CD8-positive, alpha-beta memory T cell (primary cell): ENCODE measurements at regions not wholly inside any gene's neighbourhood (a gene's known extent, or its start where the extent isn't known, plus 50 kb on each side); places are given as distances from the start of the nearest gene placed in this dataset.

ENCODE experiments used
- CTCF ChIA-PET: fragments of 350-600 bp; sonication (Branson Sonifier 250); formaldehyde crosslinking; loops from one replicate; lab custom pipeline; 2021; ENCODE audit warnings: antibody characterized with exemption; lab: Charles Lee
- POLR2A ChIA-PET: fragments of 350-600 bp; sonication (Branson Sonifier 250); formaldehyde crosslinking; loops from one replicate; lab custom pipeline; 2021; ENCODE audit warnings: antibody characterized with exemption; lab: Charles Lee
- DNase-seq, 5 donors: peaks; one replicate each; pipeline versions ENCODE4 v3.0.0 to v3.0.0-alpha.2; 2020 to 2022; ENCODE audit warnings: mixed read lengths in 1 of 5
- H3K27ac ChIP-seq: one replicate; pipeline ENCODE4 v1.7.0; 2013; ENCODE audit warnings: low read depth, mild to moderate bottlenecking, low read length, moderate library complexity
- H3K27me3 ChIP-seq: 2 replicates; pipeline ENCODE4 v1.7.0; 2013; ENCODE audit warnings: low read length, mild to moderate bottlenecking; ENCODE audit not compliant: insufficient read depth, poor library complexity, severe bottlenecking
- H3K36me3 ChIP-seq: 2 replicates; pipeline ENCODE4 v1.7.0; 2013; ENCODE audit warnings: mild to moderate bottlenecking, low read length, moderate library complexity; ENCODE audit not compliant: insufficient read depth
- H3K4me1 ChIP-seq: 2 replicates; pipeline ENCODE4 v1.7.0; 2013; ENCODE audit warnings: mild to moderate bottlenecking, low read length, moderate library complexity; ENCODE audit not compliant: insufficient read depth
- H3K4me3 ChIP-seq: 2 replicates; pipeline ENCODE4 v1.7.0; 2013; ENCODE audit warnings: mild to moderate bottlenecking, low read length
- H3K9me3 ChIP-seq: 2 replicates; pipeline ENCODE4 v1.7.0; 2013; ENCODE audit warnings: mild to moderate bottlenecking, low read length
- H3K27ac Mint-ChIP-seq, 8 donors: one replicate each; pipeline ENCODE4 v1.8.0; 2020 to 2021; ENCODE audit warnings: mixed read lengths in 8 of 8, mild to moderate bottlenecking in 6 of 8, inconsistent platforms in 3 of 8, moderate library complexity in 3 of 8
- H3K27me3 Mint-ChIP-seq, 2 donors: one replicate each; pipeline ENCODE4 v1.8.0; 2020 to 2021; ENCODE audit warnings: mixed read lengths in 2 of 2, mild to moderate bottlenecking in 1 of 2, moderate library complexity in 1 of 2
- H3K36me3 Mint-ChIP-seq, 3 donors: one replicate each; pipeline ENCODE4 v1.8.0; 2020 to 2021; ENCODE audit warnings: mixed read lengths in 3 of 3, inconsistent platforms in 1 of 3, mild to moderate bottlenecking in 1 of 3
- H3K4me1 Mint-ChIP-seq, 3 donors: one replicate each; pipeline ENCODE4 v1.8.0; 2020 to 2021; ENCODE audit warnings: mixed read lengths in 3 of 3, inconsistent platforms in 1 of 3, mild to moderate bottlenecking in 1 of 3
- H3K4me3 Mint-ChIP-seq, 7 donors: one replicate each; pipeline ENCODE4 v1.8.0; 2020 to 2021; ENCODE audit warnings: mixed read lengths in 7 of 7, mild to moderate bottlenecking in 6 of 7, moderate library complexity in 4 of 7, inconsistent platforms in 2 of 7
- H3K9me3 Mint-ChIP-seq, 5 donors: one replicate each; pipeline ENCODE4 v1.8.0; 2020 to 2022; ENCODE audit warnings: mixed read lengths in 5 of 5, mild to moderate bottlenecking in 3 of 5, moderate library complexity in 2 of 5, inconsistent platforms in 1 of 5

DNA sequence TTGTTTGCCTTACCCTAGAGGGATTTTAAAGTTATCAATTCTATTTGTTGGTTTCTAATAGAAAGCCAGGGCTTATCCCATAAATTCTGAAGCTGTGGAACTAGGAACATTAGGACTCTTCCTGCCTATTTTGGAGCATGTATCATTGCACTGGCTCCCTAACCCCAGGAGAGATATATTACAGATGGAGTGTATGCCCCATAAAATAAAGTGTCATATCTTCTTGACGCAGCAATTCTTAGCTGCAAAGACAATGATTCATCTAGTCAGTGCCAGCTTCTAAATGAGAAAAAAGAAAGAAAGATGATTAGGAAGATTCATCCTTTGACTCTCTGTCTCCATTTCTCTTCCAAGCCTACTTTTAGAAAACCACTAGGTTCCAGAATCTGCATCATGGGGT is 74.8 kb upstream of the MAGI1 start:
- H3K36me3 Mint-ChIP-seq = no peaks in the 10 kb centered on the region
- H3K4me1 ChIP-seq = no peaks in the 10 kb centered on the region
- H3K9me3 Mint-ChIP-seq = peaks cover 0 to 5% (median 0%) of the 10 kb centered on the region in 5 donors
- no peak overlapping the region for H3K4me3 Mint-ChIP-seq
- H3K4me3 ChIP-seq = no peak overlapping the region
- H3K36me3 ChIP-seq = no peaks in the 10 kb centered on the region
- DNase-seq = no peak
- no peak overlapping the region for H3K27ac ChIP-seq
- no peaks in the 10 kb centered on the region for H3K9me3 ChIP-seq
- no peaks in the 10 kb centered on the region for H3K27me3 ChIP-seq
- no peaks in the 10 kb centered on the region for H3K4me1 Mint-ChIP-seq
- peaks cover 12 to 20% of the 10 kb centered on the region in 2 donors for H3K27me3 Mint-ChIP-seq
- ChIA-PET CTCF (no interaction called here), POLR2A (no interaction called here)
- H3K27ac Mint-ChIP-seq = no peak overlapping the region

DNA sequence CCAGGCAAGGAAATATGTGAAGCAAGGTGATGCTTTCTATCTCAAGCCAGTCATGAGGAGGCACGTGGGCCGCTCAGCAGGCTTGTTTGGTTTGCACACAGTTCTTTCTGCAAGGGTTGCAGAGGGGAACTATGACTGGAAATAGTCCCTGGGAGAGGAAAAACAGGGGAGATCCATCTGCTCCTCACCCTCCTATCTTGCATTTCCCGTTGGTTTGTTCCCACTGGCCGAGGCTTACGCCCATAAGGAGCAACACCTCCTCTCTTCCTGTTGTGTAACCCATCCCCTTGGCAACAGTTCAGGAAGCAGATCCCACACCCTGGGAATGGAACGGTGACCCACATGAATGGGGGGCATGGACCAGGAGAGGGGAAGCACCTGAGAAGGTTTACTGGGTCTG is 72.1 kb upstream of the MAGI1 start:
- DNase-seq = no peak
- Mint-ChIP-seq H3K9me3 (peaks cover 0 to 5% (median 0%) of the 10 kb centered on the region in 5 donors), H3K4me1 (no peaks in the 10 kb centered on the region), H3K27me3 (peaks cover 10 to 20% of the 10 kb centered on the region in 2 donors), H3K36me3 (no peaks in the 10 kb centered on the region), H3K27ac (no peak overlapping the region), H3K4me3 (no peak overlapping the region)
- CTCF ChIA-PET = no interaction called here
- Histone ChIP-seq H3K36me3 (no peaks in the 10 kb centered on the region), H3K4me3 (no peak overlapping the region), H3K9me3 (no peaks in the 10 kb centered on the region), H3K4me1 (no peaks in the 10 kb centered on the region), H3K27ac (no peak overlapping the region), H3K27me3 (no peaks in the 10 kb centered on the region)
- POLR2A ChIA-PET = no interaction called here

DNA sequence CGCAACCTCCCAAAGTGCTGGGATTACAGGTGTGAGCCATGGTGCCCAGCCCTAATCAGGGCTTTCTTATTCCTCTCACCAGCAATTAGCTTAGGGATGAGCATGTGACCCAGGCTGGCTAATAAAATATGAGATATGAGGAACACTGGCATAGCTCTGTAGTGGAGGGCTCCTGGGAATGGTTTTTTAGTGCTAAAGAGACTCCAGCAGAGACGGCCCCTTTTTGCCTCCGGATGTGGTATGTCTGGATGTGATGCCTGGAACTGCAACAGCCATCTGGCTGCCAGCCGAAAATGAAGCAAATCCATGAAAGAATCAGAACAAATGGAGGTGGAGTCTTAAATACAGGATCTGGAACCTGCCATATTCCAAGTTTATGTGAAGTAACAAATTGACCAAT is 69.1 kb upstream of the MAGI1 start:
- Histone ChIP-seq H3K27me3 (no peaks in the 10 kb centered on the region), H3K9me3 (no peaks in the 10 kb centered on the region), H3K36me3 (no peaks in the 10 kb centered on the region), H3K27ac (no peak overlapping the region), H3K4me3 (no peak overlapping the region), H3K4me1 (no peaks in the 10 kb centered on the region)
- Mint-ChIP-seq H3K27me3 (peaks cover 13 to 16% of the 10 kb centered on the region in 2 donors), H3K9me3 (peaks cover 0 to 5% (median 0%) of the 10 kb centered on the region in 5 donors), H3K4me1 (no peaks in the 10 kb centered on the region), H3K36me3 (no peaks in the 10 kb centered on the region), H3K27ac (no peak overlapping the region), H3K4me3 (no peak overlapping the region)
- CTCF ChIA-PET = no interaction called here
- POLR2A ChIA-PET = no interaction called here
- DNase-seq = no peak

GRCh38 chr3:66106788-66107187 is 68.1 kb upstream of the MAGI1 start:
- ChIA-PET POLR2A (no interaction called here), CTCF (no interaction called here)
- Histone ChIP-seq H3K27me3 (no peaks in the 10 kb centered on the region), H3K36me3 (no peaks in the 10 kb centered on the region), H3K9me3 (no peaks in the 10 kb centered on the region), H3K4me3 (no peak overlapping the region), H3K27ac (no peak overlapping the region), H3K4me1 (no peaks in the 10 kb centered on the region)
- no peaks in the 10 kb centered on the region for H3K4me1 Mint-ChIP-seq
- H3K27me3 Mint-ChIP-seq = peaks cover 13 to 15% of the 10 kb centered on the region in 2 donors
- no peak overlapping the region for H3K4me3 Mint-ChIP-seq
- no peak overlapping the region for H3K27ac Mint-ChIP-seq
- no peaks in the 10 kb centered on the region for H3K36me3 Mint-ChIP-seq
- peaks cover 0 to 4% (median 0%) of the 10 kb centered on the region in 5 donors for H3K9me3 Mint-ChIP-seq
- DNase-seq = no peak

DNA sequence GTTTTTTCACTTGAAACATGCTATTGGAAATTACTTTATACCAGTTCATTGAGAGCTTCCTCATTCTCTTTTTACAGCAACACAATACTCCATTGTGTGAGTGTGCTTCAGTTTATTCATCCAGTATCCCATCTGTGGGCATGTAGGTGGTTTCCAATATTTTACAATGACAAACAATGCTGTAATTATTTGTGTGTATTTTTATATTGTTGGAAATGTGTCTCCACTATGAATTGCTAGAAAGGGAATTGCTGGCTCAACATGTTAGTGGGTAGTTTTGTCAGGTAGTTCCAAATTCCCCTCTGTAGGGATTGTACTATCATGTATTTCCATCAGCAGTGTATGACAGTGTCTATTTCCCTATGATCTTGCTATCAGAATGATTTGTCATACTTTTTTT is 65.8 kb upstream of the MAGI1 start:
- Histone ChIP-seq H3K27ac (no peak overlapping the region), H3K9me3 (no peaks in the 10 kb centered on the region), H3K4me3 (no peak overlapping the region), H3K4me1 (no peaks in the 10 kb centered on the region), H3K27me3 (no peaks in the 10 kb centered on the region), H3K36me3 (no peaks in the 10 kb centered on the region)
- Mint-ChIP-seq H3K27me3 (peaks cover 0 to 11% of the 10 kb centered on the region in 2 donors), H3K4me1 (no peaks in the 10 kb centered on the region), H3K9me3 (peaks cover 0 to 2% (median 0%) of the 10 kb centered on the region in 5 donors), H3K27ac (no peak overlapping the region), H3K36me3 (no peaks in the 10 kb centered on the region), H3K4me3 (no peak overlapping the region)
- DNase-seq = no peak
- ChIA-PET CTCF (no interaction called here), POLR2A (no interaction called here)

GRCh38 chr3:66103729-66104128 is 65.0 kb upstream of the MAGI1 start:
- no peaks in the 10 kb centered on the region for H3K36me3 Mint-ChIP-seq
- no peaks in the 10 kb centered on the region for H3K27me3 ChIP-seq
- no peaks in the 10 kb centered on the region for H3K4me1 ChIP-seq
- POLR2A ChIA-PET = no interaction called here
- H3K9me3 Mint-ChIP-seq = peaks cover 0 to 2% (median 0%) of the 10 kb centered on the region in 5 donors
- H3K27ac Mint-ChIP-seq = no peak overlapping the region
- no peaks in the 10 kb centered on the region for H3K9me3 ChIP-seq
- DNase-seq = no peak
- no peak overlapping the region for H3K27ac ChIP-seq
- no peak overlapping the region for H3K4me3 ChIP-seq
- CTCF ChIA-PET = no interaction called here
- peaks cover 0 to 11% of the 10 kb centered on the region in 2 donors for H3K27me3 Mint-ChIP-seq
- no peak overlapping the region for H3K4me3 Mint-ChIP-seq
- no peaks in the 10 kb centered on the region for H3K4me1 Mint-ChIP-seq
- no peaks in the 10 kb centered on the region for H3K36me3 ChIP-seq

DNA sequence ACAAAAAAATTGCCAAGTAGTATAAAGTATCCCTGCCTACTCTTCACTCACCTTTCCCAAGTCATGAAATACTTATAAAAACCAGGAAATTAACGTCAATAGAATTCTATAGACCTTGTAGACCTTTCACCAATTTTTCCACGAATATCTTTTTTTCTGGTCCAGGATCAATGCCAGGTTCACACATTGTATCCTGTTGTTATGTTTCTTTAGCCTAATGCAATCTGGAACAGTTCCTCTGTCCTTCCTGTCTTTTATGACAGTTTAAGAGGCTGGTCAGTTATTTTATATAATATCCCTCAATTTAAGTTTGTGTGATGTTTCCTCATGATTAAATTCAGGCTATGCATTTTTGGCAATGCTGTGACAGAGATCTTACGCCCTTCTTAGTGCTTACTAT is 63.2 kb upstream of the MAGI1 start:
- no peak overlapping the region for H3K4me3 ChIP-seq
- no peaks in the 10 kb centered on the region for H3K27me3 ChIP-seq
- no peaks in the 10 kb centered on the region for H3K4me1 ChIP-seq
- ChIA-PET CTCF (no interaction called here), POLR2A (no interaction called here)
- DNase-seq = no peak
- no peaks in the 10 kb centered on the region for H3K36me3 ChIP-seq
- Mint-ChIP-seq H3K27ac (no peak overlapping the region), H3K9me3 (peaks cover 0 to 2% (median 0%) of the 10 kb centered on the region in 5 donors), H3K36me3 (no peaks in the 10 kb centered on the region), H3K4me3 (no peak overlapping the region), H3K4me1 (no peaks in the 10 kb centered on the region), H3K27me3 (peaks cover 0 to 6% of the 10 kb centered on the region in 2 donors)
- no peaks in the 10 kb centered on the region for H3K9me3 ChIP-seq
- H3K27ac ChIP-seq = no peak overlapping the region

DNA sequence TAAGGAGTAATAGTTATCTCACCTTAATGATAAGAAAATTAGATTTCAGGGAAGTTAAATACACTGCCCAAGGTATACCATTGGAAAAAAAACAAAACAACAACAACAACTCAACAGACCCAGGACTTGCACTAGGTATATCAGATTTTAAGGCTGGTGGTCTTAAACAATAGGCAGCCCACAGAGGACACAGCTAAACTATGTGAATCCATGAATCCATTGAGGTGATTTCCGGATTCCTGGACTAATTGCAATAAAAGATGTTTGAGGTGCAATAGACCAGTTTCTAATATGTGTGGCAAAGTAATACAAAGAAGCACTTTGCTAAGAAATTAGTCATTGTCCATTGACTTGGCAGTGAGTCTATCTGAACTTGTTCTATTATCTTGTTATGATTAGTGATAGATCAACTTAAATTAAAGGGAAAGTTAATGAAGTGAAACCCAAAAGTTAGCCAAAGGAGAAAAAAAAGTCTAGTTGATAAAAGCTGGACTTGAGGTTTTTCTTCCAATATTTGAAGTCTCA is 60.9 kb upstream of the MAGI1 start:
- H3K27ac Mint-ChIP-seq = no peak overlapping the region
- no peak overlapping the region for H3K4me3 ChIP-seq
- peaks cover 0 to 6% of the 10 kb centered on the region in 2 donors for H3K27me3 Mint-ChIP-seq
- CTCF ChIA-PET = no interaction called here
- H3K9me3 Mint-ChIP-seq = peaks cover 0 to 5% (median 2%) of the 10 kb centered on the region in 5 donors
- H3K9me3 ChIP-seq = no peaks in the 10 kb centered on the region
- no peaks in the 10 kb centered on the region for H3K4me1 ChIP-seq
- no peak for DNase-seq
- H3K36me3 Mint-ChIP-seq = no peaks in the 10 kb centered on the region
- POLR2A ChIA-PET = no interaction called here
- no peak overlapping the region for H3K4me3 Mint-ChIP-seq
- H3K36me3 ChIP-seq = no peaks in the 10 kb centered on the region
- H3K4me1 Mint-ChIP-seq = no peaks in the 10 kb centered on the region
- H3K27me3 ChIP-seq = no peaks in the 10 kb centered on the region
- H3K27ac ChIP-seq = no peak overlapping the region
